GM20000 (cell line): ENCODE measurements at regions not wholly inside any gene's neighbourhood (a gene's known extent, or its start where the extent isn't known, plus 50 kb on each side); places are given as distances from the start of the nearest gene placed in this dataset.

Source experiments
- DNase-seq: peaks from one replicate; pipeline ENCODE4 v3.0.0; 2012; ENCODE audit warnings: low spot score
- CTCF ChIP-seq: IDR thresholded peaks from 2 replicates; pipeline ENCODE4 v1.5.1; 2012; ENCODE audit warnings: mild to moderate bottlenecking, control low read depth; ENCODE audit errors: extremely low read depth, missing control alignments

GRCh38 chr7:96855139-96855538, 145.5 kb upstream of the SEM1 start:
- DNase-seq: no peak

GRCh38 chr7:96855691-96856090, 146.0 kb upstream of the SEM1 start:
- TF ChIP-seq CTCF: no peak
- DNase-seq: no peak

More at GRCh38 chr7:96855139-96855538, 145.5 kb upstream of the SEM1 start:
- no peak for TF ChIP-seq CTCF

- no peak for TF ChIP-seq CTCF
- no peak for DNase-seq
These were observed 135.8 kb upstream of the DLX6 start for GRCh38 chr7:96869538-96869937.

- TF ChIP-seq CTCF: no peak
These were observed 135.2 kb upstream of the DLX6 start for GRCh38 chr7:96870185-96870584.

GRCh38 chr7:96870934-96871333, 134.4 kb upstream of the DLX6 start:
- TF ChIP-seq CTCF: no peak
- DNase-seq: no peak

More at GRCh38 chr7:96870185-96870584, 135.2 kb upstream of the DLX6 start:
- DNase-seq: no peak

GRCh38 chr7:96887426-96887825, 117.9 kb upstream of the DLX6 start:
- DNase-seq: no peak
- no peak for TF ChIP-seq CTCF

- no peak for DNase-seq
- TF ChIP-seq CTCF: no peak
These were observed 106.2 kb upstream of the DLX6 start for GRCh38 chr7:96899108-96899507.
